Neural progenitor cell (in vitro differentiated cells): ENCODE measurements at regions not wholly inside any gene's neighbourhood (a gene's known extent, or its start where the extent isn't known, plus 50 kb on each side); places are given as distances from the start of the nearest gene placed in this dataset.

Experiments
- CTCF ChIP-seq: fragments of 200-600 bp; sonication (generic); IDR thresholded peaks from 2 replicates; pipeline ENCODE4 v1.5.1; 2017; ENCODE audit warnings: antibody characterized with exemption, mild to moderate bottlenecking
- EZH2 ChIP-seq: fragments of 200-600 bp; sonication (generic); IDR thresholded peaks from 2 replicates; pipeline ENCODE4 v1.6.1; 2017; ENCODE audit warnings: antibody characterized with exemption, mild to moderate bottlenecking, moderate library complexity
- EZH2phosphoT487 ChIP-seq: fragments of 200-600 bp; sonication (generic); IDR thresholded peaks from 2 replicates; pipeline ENCODE4 v1.6.1; 2017; ENCODE audit warnings: antibody characterized with exemption

- TF ChIP-seq CTCF (no peak), EZH2 (no peak), EZH2phosphoT487 (no peak)
These were observed 577.4 kb upstream of the PBX1 start for GRCh38 chr1:163981500-163982030.
